T47D (cell line): ENCODE measurements at regions not wholly inside any gene's neighbourhood (a gene's known extent, or its start where the extent isn't known, plus 50 kb on each side); places are given as distances from the start of the nearest gene placed in this dataset.
"Not testable (repeated sequence)": the region's sequence is repeated elsewhere in the genome, so short reads cannot be mapped to it uniquely, and the experiment has no call there.

ENCODE experiments used
- DNase-seq, 2 experiments: peaks; one replicate each; pipeline versions ENCODE4 v3.0.0 to v3.0.0-alpha.2; 2011 to 2012; ENCODE audit warnings: low read depth in 1 of 2, low spot score in 1 of 2
- JUND ChIP-seq: IDR thresholded peaks from 2 replicates; pipeline ENCODE4 v1.6.1; 2012; ENCODE audit warnings: low read depth
- in situ Hi-C: cut with HindIII; loops from 2 replicates; pipeline ENCODE4 v1.10.0; 2016; ENCODE audit warnings: low sequenced_read_pairs, low pct_unique_long_range_greater_than_20kb

DNA sequence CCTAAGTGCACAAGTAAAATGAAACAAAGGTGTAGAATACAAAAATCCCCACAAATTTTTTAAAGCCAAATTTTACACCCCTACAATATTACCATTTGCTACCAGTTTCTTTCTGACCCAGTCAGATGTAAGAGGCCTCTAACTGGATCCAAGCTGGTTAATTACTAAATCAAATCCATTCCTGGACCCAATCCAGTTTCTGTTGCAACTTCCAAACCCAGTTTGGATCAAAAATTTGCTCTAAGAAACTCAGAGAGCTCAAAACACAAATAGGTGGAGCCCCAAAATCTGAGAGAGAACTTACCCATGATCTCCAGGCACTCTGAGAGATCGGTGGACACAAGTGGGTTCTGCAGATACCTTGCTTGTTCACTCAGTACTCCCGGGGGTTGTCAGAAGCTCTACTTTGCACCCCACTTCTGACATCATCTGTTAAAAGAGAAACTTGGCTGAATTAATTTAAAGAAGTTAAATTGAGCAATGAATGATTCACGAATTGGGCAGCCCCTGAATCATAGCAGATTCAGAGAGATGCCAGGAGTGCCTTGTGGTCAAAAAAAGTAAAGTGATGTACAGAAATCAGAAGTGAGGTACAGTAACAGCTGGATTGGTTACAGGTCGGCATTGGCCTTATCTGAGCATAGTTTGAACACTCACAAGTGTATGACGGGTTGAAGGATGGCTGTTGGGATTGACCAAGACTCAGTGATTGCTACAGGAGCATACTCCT, 448.0 kb downstream of the KCNT2 start:
- DNase-seq = no peak
- TF ChIP-seq JUND = no peak
- in situ Hi-C loops = no loop called here

DNA sequence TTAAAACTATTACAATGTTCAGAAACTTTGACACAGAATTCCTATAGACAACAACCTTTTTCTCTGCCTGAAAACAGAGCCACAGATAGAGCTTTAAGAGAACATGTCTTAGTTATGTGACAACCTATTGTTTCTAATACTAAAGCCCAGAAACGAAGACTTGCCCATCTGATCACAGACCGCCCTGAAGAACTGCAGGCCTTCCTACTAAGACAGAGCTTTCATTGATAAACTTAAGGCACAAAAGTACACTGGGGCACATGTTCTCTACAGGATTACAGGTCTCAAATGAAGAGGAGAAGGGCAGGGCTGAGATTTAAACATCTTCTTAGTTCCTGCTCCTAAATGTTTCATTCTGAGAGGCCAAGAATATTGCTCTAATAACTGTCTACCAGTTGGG, 452.7 kb downstream of the KCNT2 start:
- in situ Hi-C loops = no loop called here
- DNase-seq = no peak
- no peak for TF ChIP-seq JUND

DNA sequence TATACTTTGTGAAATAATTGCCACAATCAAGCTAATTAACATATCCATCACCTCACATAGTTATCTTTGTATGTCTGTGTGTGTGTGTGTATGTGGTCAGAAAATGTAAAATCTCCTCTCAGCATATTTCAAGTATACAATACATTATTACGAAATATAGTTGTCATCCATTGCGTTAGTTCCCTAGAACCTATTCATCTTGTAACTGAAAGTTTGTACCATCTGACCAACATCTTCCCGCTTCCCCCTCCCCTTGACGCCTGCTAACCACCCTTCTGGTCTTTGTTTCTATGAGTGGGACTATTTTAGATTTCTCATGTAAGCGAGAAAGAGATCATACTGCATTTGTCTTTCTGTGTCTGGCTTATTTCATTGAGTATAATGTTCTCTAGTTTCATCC, 455.3 kb downstream of the KCNT2 start:
- DNase-seq = no peak
- in situ Hi-C loops = no loop called here
- no peak for TF ChIP-seq JUND

DNA sequence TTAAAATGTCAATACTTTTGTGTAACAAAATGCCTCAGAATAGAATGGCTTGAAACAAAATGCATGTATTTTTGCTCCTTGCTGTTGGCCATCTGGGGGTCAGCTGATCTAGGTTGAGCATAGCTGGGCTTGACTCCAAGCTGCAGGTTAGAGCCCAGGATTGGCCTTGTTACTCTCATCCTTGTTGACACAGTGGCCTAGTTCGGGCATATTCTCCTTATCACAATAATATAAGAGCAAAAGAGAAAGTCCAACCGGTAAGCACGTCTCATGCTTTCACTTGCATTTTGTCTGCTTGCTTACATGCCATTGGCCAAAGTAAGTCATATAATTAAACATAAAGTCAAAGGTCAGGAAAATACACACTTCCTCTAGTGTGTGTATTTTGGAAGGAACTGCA, 456.2 kb downstream of the KCNT2 start:
- TF ChIP-seq JUND = no peak
- DNase-seq = no peak
- in situ Hi-C loops = no loop called here

DNA sequence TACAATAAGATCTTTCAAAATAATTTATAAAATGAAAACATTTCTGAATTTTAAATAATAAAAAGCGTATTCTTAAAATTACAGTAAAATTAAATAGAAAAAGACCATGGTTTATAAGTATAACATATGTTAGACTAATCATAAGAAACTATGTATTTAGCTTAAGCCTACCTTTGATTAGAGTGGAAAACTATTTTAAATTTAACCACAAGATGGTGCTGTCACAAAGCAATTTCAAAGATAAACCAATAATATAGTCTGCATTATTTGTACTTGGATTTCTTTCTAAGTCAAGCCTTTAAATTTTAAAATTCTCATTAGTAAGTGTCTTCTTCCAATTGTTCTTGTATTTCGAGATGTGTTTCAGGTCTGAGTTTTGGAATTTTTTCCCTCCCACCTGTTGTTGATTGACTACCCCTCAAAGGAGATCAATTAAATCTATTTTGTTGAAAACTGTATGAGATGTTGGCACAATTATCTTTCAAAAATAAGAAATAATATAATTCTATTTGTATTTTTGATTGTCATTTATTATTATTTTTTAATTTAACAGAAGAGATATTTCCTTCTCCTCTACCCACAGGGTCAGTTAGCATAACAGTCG, 459.8 kb downstream of the KCNT2 start:
- TF ChIP-seq JUND = no peak
- in situ Hi-C loops = no loop called here
- peak; percentile 9 to 63 for DNase-seq

DNA sequence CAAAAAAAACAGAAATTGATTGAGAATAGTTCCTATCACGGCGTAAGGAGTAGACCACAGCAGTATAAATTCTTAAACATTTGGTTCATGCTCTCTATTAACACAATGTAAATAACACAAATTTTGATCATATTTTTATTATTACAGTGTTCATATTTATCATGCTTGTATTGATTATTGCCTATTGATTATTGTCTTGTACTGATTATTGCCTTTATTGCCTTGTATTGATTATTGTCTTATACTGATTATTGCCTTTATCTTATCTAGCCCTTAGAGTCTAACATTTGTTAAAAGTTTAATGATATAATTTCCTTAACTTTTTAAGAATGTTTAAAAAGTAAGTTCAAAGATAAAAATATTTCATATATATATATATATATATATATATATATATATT, 460.7 kb downstream of the KCNT2 start:
- DNase-seq = no peak
- in situ Hi-C loops = no loop called here
- no peak for TF ChIP-seq JUND

DNA sequence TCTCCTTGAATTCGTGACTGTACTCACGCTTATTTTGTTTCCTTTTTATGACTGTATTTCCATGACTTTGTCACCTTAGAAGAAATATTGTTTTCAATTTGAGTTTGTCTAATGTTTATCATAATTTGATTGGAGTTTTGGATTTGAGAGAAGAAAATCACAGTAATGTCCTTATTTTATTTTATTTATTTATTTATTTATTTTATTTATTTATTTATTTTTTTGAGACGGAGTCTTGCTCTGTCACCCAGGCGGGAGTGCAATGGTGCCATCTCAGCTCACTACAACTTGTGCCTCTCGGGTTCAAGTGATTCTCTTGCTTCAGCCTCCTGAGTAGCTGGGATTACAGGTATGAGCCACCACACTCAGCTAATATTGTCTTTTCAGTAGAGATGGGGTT, 463.1 kb downstream of the KCNT2 start:
- DNase-seq, in situ Hi-C loops: not testable (repeated sequence)

DNA sequence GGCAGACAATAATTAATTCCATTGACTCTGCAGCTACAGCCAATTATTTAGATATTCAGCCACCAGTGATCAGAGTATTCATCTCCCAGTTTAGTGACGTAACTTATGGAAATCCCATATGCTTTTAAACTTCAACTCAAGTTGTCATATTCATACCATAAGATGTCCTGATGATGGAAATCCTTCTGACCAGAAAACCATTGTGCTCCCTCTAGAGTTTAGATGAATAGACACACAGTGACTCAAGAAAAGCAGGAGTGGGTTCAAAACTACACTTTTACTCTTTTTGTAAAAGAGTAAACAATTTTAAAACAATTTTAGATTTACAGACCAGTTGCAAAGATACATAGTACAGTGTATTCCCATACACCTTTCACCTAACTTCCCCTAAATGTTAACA, 463.7 kb downstream of the KCNT2 start:
- no peak for TF ChIP-seq JUND
- in situ Hi-C loops = no loop called here
- peak in 1 of 2 experiments; percentile 36 for DNase-seq

DNA sequence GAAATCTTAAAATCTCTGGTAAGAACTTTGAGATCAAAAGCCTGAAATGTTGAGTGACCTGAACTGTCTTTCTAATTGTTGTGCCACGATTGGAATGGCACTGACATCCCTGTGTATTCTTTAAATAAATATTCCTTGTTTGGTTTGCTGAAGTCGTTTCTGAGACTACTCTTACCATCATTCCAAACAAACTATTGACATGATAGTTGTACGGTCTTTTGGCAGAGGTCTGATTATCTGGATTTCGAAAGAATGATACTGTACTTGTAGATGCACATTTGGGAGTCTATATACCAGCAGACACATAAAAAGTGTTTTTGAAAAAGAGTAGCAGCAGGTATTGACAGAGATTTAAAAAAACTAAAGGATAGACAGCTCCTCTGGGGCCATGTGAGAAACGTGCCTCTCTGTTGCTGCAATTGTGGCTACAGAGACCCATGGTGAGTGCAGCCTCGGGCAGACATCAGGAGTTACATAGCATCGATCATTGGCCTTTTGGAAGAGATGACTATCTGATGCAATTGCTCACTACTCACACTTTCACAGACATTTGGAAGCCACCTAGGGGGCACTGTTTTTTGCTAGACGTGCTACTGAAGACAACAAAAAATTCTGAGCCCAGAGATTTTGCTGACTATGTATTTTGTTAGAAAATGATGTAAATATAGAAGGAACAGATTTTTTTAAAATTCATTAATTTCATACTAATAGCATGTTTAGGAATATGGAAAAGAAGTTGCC, 464.5 kb downstream of the KCNT2 start:
- DNase-seq = peak in 1 of 2 experiments; percentile 6
- TF ChIP-seq JUND = no peak
- in situ Hi-C loops = no loop called here

DNA sequence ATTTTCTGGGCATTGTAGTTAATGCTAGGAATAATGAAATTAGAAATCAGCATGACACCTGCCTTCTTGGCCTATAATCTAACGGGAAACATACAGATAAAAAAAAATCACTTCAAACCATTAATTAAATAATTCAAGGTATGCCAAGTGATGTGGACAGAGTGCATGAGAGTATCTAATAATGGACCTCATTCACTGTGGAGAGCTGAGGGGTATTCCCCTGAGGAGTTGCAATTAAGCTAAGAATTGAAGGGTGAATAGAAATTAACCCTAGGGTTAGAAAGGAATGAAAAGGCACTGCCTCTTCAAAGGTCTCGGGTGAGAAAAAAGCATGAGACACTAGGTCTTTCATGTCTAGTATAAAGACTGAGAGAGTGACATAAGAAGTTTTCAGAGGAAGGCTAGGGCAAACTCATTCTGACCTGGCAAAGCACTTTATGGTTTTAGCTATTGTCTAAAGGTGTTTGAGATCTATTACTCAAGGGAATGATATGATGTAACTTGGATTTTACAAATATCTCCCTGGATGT, 466.1 kb downstream of the KCNT2 start:
- in situ Hi-C loops = no loop called here
- no peak for TF ChIP-seq JUND
- no peak for DNase-seq

DNA sequence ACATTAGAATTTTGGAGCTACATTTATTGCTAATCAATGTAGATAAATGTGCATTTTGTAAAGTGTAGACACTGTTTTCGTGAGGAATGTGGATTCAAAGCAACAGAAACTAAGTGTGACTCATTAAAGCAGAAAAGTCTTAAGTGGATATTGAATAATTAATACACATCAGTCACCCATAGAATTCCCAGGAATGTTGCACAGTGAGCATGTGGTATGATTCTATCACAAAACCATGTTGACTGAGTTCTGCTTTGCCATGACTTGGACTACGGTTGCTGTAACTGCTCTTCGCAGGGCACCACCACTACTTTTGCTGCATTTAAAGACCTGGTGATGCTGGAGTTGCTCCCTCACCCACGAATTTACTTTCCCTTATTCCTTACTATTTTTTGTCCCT, 471.8 kb downstream of the KCNT2 start:
- TF ChIP-seq JUND = no peak
- peak in 1 of 2 experiments; percentile 12 for DNase-seq
- in situ Hi-C loops = no loop called here

DNA sequence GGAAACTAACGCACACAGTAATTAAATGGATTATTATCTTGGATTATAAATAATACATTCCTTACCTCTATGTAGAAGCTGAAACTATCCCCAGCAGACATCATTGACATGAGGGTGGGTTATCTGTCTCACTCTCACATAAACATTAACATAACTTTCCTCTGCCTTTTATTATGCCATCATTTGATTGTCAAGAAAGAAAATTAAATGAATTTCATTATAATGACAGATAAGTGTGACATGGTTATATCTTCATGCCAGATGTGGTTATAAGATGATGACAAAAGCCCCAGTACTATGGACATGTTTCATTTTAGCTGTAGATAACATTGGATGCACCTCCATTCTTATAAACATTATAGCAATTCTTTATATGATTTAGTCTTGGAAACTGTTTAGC, 476.5 kb downstream of the KCNT2 start:
- in situ Hi-C loops = no loop called here
- TF ChIP-seq JUND = no peak

DNA sequence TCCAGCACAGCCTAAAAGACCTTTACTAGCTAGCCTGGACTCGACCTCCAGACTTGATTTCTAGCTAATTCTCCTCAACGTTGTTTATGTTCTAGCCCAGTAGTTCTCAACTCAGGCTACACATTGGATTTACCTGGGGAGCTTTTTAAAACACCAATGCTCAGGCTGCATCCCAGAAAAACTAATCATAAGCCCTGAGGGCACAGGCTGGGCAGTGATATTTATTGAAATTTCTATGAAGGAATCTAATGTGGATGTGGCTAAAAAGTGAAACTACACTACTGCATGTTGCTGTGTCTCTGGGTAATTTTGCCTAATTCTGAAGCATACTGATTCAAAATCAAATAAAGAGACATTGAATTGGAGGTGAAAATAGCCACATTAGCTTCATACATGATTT, 479.4 kb downstream of the KCNT2 start:
- DNase-seq = no peak
- in situ Hi-C loops = no loop called here
- TF ChIP-seq JUND = no peak

More for the DNA sequence above, 476.5 kb downstream of the KCNT2 start:
- no peak for DNase-seq
